GM19240 (cell line): ENCODE measurements at regions not wholly inside any gene's neighbourhood (a gene's known extent, or its start where the extent isn't known, plus 50 kb on each side); places are given as distances from the start of the nearest gene placed in this dataset.
"Not testable (repeated sequence)": the region's sequence is repeated elsewhere in the genome, so short reads cannot be mapped to it uniquely, and the experiment has no call there.

ENCODE experiments used
- DNase-seq: peaks from one replicate; pipeline ENCODE4 v3.0.0; 2011; ENCODE audit warnings: low spot score; ENCODE audit not compliant: insufficient read length

DNA sequence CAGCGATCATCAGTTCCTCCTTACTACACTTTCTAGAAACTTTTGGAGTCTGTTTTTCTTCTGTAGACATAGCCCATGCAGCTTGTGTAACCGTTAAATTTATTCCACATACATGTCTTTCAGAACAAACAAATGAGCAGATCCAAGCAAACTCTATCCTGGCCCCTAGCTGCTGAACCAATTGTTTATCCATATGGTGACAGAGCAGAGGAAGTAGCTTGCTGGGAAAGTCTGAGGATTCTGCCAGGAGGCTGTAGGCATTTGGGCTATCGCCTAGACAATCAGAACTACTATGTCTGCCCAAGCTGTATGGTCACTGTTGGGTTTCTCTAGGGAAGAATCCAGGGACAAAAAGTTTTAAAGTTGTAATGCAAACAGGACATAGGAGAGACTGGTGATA, 343.7 kb downstream of the SPRY2 start:
- no peak for DNase-seq

DNA sequence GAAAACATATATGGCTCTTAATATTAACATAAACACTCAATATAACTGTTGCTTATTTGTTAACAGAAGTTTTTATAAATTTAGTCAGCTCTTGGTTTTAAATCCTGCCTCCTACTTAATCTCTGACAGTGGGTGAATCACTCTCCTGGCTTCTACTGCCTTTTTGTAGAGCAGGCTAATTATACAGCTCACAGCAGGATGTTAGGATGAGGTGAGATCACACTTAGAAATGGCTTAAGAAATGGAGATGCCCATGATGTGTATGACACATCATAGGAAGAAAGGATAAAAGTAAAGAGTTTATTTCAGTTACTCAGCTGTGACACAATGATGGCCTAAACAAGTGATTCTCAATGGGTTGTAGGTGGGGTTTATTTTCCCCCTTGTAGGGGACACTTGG, 345.6 kb downstream of the SPRY2 start:
- no peak for DNase-seq

DNA sequence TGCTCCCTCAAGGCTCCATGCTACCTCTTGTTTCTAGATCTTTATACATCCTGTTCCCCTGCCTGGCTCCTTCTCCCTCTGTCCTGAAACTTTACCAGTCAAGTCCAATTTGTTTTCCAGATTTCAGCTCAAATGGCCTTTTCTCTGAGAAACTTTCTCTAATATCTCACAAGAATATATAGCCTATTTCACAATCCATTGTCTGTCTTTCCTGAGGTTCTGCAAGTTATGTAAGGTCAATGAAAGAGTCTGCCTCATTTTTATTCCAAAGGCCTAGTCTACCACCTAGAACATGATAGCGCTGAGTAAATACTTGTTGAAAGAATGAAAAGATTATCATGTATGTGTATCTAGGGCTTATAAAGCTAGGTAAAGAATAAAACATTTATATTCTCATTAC, 348.8 kb downstream of the SPRY2 start:
- no peak for DNase-seq

DNA sequence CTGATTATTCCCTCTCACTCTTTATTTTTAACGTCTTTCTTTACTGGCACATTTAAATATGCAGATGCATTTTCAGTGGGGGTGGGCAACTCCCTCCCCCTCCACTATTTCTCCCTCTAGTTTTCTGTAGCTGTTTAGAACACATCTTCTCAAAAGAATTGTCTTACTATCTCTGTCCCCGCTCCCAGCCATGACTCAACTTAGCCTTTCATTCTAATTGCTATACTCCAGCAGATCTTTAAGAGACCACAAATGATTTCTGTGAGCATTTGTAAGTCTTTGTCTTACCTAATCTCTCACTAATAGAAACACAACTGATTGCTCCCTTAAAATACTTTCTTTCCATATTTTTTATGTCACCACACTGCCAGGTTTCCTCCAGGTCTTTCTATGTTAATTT, 350.9 kb downstream of the SPRY2 start:
- DNase-seq: no peak

DNA sequence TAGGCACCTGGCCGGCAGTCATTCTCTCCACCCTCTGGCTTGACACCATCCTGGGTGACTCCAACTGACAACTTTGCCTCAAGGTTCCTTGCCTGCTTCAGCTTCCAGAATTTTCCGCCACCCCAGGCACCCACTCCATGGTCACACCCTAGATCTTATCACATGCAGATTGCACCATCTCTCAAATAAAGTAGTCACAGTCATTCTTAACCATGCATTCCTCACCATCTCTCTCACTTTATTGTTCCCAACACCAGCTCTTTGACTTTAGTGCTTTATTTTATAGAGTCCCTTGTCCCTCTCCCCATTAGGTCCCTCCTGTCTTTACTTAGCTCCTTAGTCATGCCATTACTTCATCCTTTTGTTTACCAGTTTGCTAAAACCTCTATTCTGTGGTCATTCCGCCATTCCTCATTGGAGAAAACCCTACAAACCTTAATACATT, 351.7 kb downstream of the SPRY2 start:
- DNase-seq: no peak

DNA sequence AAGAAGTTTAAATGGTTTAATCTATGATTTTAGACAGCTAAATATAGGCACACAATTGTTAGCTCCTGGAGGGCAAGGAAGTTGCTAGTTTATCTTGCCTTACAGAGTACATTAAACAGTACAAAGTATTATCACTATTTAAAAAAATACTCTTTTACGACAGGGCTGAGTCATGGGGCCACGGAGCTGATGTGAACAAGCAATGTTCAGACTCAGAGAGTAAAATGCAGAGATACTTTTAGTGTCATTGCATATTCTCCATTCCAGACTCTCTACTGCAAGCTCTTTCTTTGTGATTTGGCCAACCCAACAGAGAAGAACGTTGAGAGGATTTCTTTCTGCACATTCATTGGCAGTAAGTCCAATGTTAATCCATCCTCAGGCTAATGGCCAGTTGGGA, 352.4 kb downstream of the SPRY2 start:
- DNase-seq: no peak

DNA sequence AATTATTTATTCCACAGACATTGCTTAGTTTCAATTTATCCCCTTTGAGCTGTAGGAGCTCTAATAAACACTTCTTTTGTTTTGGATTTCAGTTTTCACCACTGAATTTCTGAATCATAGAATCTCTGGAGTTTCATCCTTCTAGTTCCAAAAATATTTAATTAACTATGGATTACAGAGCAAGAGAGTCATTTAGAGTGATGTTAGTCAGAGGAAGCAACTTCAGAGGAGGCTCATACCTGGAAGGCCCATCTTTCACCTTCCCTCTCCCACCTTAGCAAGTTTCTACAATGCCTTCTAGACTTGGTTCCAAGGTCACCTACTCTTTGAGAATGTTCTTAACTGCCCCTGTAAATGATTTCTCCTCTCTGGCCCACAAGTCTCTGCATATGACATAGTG, 353.2 kb downstream of the SPRY2 start:
- DNase-seq: no peak

DNA sequence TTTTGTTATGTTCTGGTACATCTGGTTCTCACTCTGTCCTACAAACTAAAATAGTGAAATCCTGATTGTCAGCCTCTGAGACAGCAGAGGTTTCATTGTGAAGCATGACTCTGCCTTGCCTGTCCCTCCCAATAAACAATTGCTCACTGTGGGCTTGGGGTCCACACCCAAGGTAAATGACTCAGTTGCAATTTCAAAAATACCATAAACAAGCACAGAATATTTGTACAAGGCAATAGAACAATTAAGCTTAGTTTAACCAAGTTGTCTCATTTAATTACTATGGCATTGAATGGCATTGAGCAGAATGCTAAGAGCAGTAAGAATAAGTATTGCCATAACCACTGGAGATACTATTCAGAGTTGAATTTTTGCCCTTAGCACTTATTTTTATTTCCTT, 353.6 kb downstream of the SPRY2 start:
- no peak for DNase-seq

DNA sequence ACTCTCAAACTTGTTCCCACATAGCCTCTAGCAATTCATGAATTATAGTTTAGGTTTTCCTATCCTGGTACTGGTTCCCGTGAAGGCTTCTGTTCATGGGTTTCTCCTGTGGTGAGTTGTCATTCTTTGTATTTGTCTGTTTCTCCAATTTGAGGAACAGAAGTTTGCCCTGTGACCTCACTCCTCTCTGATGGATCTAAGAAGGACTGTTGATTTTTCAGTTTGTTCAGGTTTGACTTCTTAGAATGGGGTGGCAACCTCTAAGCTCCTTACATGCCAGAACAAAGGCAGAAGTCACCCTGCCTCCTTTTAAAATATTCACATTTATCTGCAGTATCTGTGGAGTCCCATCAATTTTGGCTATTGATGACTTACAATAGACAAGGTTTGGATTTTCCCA, 354.0 kb downstream of the SPRY2 start:
- no peak for DNase-seq

DNA sequence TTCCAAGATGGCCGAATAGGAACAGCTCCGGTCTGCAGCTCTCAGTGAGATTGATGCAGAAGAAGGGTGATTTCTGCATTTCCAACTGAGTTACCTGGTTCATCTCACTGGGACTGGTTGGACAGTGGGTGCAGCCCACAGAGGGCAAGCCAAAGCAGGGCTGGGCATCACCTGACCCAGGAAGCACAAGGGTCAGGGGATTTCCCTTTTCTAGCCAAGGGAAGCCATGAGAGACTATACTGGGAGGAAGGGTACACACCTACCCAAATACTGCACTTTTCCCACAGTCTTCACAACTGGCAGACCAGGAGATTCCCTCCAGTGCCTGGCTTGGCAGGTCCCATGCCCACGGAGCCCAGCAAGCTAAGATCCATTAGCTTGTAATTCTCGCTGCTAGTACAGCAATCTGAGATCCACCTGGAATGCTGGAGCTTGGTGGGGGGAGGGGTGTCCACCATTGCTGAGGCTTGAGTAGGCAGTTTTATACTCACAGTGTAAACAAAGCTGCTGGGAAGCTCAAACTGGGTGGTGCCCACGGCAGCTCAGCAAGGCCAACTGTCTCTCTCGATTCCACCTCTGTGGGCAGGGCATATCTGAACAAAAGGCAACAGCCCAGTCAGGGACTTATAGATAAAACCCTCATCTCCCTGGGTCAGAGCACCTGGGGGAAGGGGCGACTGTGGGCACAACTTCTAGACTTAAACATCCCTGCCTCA, 365.8 kb downstream of the SPRY2 start:
- not testable (repeated sequence) for DNase-seq

DNA sequence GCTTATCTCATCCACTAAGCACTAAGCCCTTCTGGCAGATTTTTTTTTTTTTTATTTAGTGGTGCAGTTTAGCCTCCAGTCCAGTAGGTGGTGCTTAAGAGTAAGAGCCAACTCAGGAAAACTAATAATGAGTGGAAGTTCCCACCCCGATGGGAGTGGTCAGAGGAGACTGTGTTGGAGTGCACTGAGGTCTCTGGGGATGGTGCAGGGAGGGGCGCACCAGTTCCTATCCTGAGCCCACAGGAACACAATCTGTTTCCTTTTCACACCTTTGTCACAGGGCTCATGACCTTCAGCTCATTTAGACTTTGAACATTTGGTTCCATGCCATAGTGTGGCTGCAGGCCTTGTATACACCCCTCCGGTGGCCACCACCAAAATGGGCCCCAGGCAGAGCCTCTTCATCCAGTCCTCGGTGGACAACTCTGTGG, 367.4 kb downstream of the SPRY2 start:
- DNase-seq: no peak

DNA sequence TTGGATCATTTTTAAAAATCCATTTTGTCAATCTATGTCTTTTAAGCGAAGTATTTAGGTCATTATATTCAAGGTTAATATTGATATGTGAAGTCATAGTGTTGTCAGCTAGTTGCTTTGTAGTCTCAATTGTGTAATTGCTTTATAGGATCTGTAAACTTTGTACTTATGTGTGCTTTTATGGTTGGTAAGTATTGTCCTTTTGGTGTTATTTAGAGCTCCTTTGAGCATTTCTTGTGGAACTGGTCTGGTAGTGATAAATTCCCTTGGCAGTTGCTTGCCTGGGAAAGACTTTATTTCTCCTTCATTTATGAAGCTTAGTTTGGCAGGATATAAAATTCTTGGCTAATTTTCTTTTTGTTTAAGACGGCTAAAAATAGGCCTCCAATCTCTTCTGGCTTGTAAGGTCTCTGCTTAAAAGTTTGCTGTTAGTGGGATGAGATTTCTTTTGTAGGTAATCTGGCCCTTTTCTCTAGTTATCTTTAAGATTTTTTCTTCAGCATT, 368.8 kb downstream of the SPRY2 start:
- DNase-seq: no peak

DNA sequence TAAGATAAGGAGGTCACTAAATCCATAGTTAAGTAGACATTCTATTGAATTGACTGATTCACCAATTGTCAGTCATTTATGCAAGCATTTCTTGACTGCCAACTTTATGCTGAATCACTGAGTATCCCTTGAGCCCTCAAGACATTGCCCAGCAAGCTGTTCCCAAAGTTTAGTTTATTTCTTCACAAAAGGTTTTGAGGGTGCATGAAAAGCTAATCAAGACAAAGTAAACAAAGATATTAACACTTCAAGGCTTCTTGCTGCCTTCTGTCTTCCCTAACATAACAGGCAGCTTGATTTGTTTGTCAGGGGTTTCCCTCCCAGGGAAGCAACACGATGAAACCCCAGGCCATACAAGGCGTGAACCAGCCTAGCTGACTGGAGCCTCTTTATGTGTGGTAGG, 374.4 kb downstream of the SPRY2 start:
- no peak for DNase-seq

DNA sequence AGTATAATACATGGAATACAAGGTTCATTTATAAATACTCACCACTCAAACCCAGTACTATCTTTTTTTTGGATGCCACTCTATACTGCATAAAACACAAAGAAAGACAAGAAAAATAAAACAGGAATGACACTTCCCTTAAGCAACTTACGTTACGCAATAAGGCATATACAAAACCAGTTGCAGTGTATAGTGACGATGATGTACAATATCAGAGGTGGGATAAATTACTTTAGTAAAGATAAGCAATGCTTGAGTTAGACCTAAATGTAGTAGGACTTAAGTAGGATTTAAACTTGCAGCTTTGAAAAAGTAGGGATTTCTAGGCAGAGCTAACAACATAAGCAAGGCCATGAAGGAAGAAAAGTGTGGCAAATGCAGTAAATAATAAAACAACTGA, 374.9 kb downstream of the SPRY2 start:
- DNase-seq: no peak

DNA sequence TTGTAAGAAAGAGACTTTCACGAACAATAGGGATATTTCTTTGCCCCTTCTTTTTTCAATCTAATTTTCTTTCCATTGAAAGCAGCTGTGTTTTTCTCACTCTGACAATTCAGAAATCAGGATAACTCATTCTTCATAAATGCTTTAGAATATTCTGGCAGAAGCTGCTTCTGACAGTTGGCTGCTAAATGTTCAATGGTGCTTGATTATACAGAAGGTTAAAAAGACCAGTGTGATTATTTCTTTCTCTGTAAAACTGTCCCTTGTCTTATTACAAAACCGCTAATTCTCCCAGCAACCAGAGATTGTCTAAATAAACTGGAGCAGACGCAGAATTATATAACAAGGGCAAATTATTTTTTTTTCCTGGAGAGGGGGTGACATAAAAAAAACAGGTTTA, 394.4 kb downstream of the SPRY2 start:
- no peak for DNase-seq

DNA sequence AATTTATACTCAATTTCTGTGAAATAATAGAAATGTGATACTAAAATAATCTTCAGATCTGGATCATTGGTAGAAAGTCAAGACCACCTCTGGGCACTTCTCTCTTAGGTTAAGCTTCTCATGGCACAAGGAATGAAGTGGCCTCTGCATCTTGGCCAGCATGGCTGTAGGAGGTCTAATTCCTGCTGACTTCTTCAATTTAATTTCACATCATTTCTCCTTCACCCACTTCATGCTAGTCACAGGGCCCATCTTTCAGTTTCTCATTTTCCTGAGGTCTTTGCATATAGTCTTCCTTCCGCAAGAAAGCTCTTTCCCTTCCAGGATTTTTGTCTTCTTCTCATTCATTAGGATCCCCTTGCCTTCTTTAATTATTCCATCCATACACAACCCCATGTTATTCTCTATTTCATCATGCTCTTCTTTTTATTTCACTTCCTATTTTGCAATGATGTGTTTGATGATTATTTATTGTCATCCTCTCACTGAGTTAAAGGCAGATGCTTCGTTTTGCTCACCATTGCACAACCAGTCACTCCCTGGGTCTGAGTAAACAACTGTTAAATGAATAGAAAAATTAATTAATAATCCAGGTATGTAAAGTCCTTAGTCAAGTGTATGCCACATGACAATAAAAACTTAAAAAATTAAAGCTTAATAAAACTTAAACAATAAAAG, 397.4 kb downstream of the SPRY2 start:
- DNase-seq: no peak

DNA sequence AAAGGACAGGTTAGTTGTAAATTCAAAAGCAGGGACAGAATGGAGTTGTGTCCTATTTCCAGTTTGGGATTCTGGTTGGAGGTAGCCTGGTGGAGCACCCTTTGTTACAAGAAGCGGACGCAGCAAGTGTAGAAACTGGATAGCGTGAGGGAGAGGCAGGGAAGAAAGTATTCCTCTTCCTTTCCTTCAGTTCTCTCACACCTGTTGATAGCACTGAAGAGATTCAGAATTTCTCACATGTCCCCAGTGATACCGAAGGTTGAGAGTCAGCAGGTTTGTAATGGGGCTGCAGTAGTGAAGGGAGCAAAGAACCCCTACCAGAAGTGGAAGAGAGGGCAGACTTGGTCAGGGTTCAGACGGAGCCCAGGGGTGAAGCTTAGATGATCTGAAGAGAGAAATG, 399.2 kb downstream of the SPRY2 start:
- DNase-seq: no peak

DNA sequence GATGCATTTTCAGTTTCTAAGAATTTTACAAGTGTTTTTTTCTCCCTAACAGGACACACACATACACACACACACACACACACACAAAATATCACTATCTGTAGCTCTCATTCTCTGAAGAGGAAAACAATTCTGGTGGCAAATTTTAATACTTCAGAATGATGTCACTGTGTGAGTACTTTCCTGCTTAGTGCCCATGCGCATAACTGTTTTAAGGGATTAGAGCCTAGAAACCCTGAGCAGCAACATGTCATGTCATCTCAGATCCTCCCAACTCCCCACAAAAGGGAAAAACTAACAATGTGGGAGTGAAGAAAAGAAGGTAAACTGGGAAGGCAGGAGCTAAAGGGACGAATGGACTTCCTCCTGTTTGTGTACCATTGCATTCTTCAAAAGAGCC, 401.2 kb downstream of the SPRY2 start:
- DNase-seq: no peak

DNA sequence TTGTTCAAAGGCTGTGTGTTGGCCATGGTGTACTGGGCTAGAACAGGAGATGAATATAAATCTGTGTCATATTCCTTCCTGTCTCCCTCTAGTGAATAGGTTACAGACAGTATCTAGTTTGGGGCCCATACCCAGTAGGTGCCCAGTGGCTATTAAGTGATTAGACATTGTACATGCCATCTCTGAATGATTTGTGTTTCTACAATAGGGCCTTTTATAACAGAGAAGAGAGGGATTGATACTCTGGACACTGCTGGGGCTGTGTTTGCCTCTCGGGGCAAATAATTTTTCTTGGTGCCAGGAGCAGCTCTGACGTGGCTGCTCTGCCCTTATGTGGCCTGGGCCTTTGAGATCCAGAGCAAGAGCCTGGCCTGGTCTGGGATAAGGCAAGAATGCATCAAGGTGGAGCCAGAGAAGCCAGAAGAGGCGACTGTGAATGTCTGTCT, 403.1 kb downstream of the SPRY2 start:
- no peak for DNase-seq

DNA sequence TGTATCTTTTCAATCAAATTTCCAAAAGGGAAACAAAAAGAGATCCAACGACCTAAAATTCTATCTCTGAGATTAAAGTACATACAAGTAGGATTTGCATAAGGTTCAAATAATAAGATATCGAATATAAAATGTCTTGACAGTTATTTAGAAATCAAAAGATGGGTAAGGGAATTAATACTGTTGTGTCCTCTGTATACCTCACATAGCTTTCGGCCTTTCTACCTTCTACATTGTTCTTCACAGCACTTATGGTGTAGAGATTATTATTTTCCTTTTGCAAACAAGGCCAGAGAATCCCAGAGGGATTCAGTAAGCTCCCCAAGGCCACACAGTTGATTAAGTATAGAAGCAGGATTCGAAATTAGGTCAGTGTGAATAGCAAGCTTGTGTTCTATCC, 403.6 kb downstream of the SPRY2 start:
- no peak for DNase-seq

DNA sequence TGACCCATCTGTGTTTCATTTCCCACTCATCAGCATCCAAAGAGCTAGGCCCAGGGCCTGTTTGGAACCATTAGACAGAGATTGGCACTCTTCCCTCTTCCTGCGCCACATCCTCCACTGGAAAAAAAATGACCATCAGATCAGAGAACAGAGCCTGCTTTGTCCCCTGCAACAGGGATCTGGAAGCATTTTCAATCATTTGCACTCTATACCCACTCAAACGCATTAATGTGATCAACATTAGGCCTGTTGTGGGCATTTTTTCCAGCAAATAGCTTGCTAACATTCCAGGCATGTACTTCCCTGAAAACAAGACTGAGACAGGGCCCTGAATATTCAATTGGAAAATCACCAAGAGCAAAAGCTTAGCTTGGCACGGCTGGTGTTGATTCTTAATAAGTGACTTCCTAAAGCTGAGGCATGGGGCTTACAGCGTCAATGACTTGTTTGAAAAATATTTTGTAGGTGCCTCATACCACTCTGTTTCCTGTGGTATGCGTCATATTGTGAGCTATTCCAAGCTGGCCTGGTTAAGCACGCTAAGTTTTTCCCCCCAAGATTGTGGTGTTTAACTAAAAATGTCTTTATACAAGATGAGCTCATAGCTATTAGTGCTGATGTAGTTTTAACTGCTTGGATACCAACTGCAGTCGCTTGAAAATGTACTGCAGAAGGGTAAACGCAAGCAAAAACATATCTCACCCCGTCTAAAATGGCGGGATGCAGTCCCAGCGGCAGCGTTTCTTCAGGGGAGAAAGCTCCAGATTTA, 404.4 kb downstream of the SPRY2 start:
- no peak for DNase-seq

DNA sequence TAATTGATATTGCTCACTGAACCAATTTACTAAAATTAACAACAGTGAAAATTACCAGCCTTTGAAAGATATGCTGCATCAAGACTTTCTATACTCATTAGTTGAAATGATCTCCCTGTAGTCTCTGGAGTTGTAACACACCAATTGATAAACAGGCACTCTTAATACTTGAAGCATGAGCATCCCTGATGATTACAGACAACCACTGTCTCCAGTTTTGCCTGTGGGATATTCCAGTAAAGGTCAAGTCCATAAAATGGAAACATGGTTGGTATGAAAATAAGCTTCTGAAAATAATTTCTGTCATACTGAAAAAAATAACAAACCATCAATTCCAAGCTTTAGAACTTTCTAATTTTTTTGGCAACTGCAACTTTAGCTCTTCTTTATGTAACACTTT, 405.8 kb downstream of the SPRY2 start:
- no peak for DNase-seq
